HL-60 (cell line): ENCODE measurements at regions not wholly inside any gene's neighbourhood (a gene's known extent, or its start where the extent isn't known, plus 50 kb on each side); places are given as distances from the start of the nearest gene placed in this dataset.

Experiments used
- CTCF ChIP-seq: IDR thresholded peaks from one replicate; pipeline ENCODE4 v1.5.1; 2011; ENCODE audit warnings: low read length, control low read depth, inconsistent platforms; ENCODE audit not compliant: insufficient read depth
- GABPA ChIP-seq: IDR thresholded peaks from 2 replicates; pipeline ENCODE4 v1.6.1; 2012; ENCODE audit warnings: low read depth
- REST ChIP-seq: IDR thresholded peaks from 2 replicates; pipeline ENCODE4 v1.6.1; 2012; ENCODE audit warnings: low read depth; ENCODE audit not compliant: insufficient replicate concordance

GRCh38 chr4:188879598-188879997, 740.4 kb downstream of the TRIML1 start:
- TF ChIP-seq CTCF (no peak), REST (no peak), GABPA (no peak)
